HepG2 (cell line): ENCODE measurements at regions not wholly inside any gene's neighbourhood (a gene's known extent, or its start where the extent isn't known, plus 50 kb on each side); places are given as distances from the start of the nearest gene placed in this dataset.

Experiments
- BATF2 ChIP-seq: sonication (generic); formaldehyde crosslinking; IDR thresholded peaks from 2 replicates; pipeline ENCODE4 v1.8.0; 2022; ENCODE audit warnings: mild to moderate bottlenecking, missing genetic modification reagents, moderate library complexity
- CBX2 ChIP-seq, 2 experiments: fragments of 200-600 bp in 1 of 2; sonication (generic); formaldehyde crosslinking in 1 of 2; IDR thresholded peaks; 2 replicates each; pipeline versions ENCODE4 v1.7.0 to v1.8.1; 2018 to 2022; ENCODE audit warnings: low read depth in 2 of 2, low read length in 1 of 2, mild to moderate bottlenecking in 1 of 2, missing genetic modification reagents in 1 of 2
- GATA4 ChIP-seq: sonication (generic); IDR thresholded peaks from 2 replicates; pipeline ENCODE4 v1.6.1; 2016; ENCODE audit warnings: antibody characterized with exemption, low read depth, borderline replicate concordance
- HNF4G ChIP-seq, 2 experiments: sonication (generic) in 1 of 2; formaldehyde crosslinking in 1 of 2; IDR thresholded peaks; 2 replicates each; pipeline versions ENCODE4 v1.4.0 to v1.6.1; 2011 to 2020; ENCODE audit warnings: borderline replicate concordance in 2 of 2, low read depth in 2 of 2, mild to moderate bottlenecking in 2 of 2, low read length in 1 of 2, missing genetic modification reagents in 1 of 2, moderate library complexity in 1 of 2
- IKZF1 ChIP-seq: fragments of 450-650 bp; IDR thresholded peaks from 2 replicates; pipeline ENCODE4 v1.7.1; 2016
- IKZF4 ChIP-seq: sonication (generic); formaldehyde crosslinking; IDR thresholded peaks from 2 replicates; pipeline ENCODE4 v1.5.1; 2020; ENCODE audit warnings: borderline replicate concordance, mild to moderate bottlenecking, low read depth, missing genetic modification reagents; ENCODE audit errors: not compliant biosample characterization
- MLXIP ChIP-seq: sonication (generic); formaldehyde crosslinking; IDR thresholded peaks from 2 replicates; pipeline ENCODE4 v1.9.0; 2021; ENCODE audit warnings: missing genetic modification reagents, borderline replicate concordance
- NFIC ChIP-seq: IDR thresholded peaks from 2 replicates; pipeline ENCODE4 v1.6.1; 2012; ENCODE audit warnings: mild to moderate bottlenecking, low read length, inconsistent platforms
- PHF5A ChIP-seq: IDR thresholded peaks from one replicate; pipeline ENCODE4 v1.6.1; 2018; ENCODE audit warnings: low read depth, missing genetic modification reagents; ENCODE audit not compliant: unreplicated experiment
- PPARG ChIP-seq: conservative IDR thresholded peaks from 2 replicates; pipeline ENCODE4 v1.6.1; 2016; ENCODE audit warnings: missing biosample characterization, missing genetic modification reagents
- SCMH1 ChIP-seq: sonication (generic); formaldehyde crosslinking; IDR thresholded peaks from 2 replicates; pipeline ENCODE4 v1.9.0; 2021; ENCODE audit warnings: missing genetic modification reagents, mild to moderate bottlenecking, borderline replicate concordance
- SP4 ChIP-seq: sonication (generic); formaldehyde crosslinking; IDR thresholded peaks from 2 replicates; pipeline ENCODE4 v1.8.1; 2023; ENCODE audit warnings: mild to moderate bottlenecking, missing genetic modification reagents
- TCF7L2 ChIP-seq: IDR thresholded peaks from 2 replicates; pipeline ENCODE4 v1.6.1; 2011; ENCODE audit warnings: mild to moderate bottlenecking, low read depth, low read length, moderate library complexity
- YEATS4 ChIP-seq: sonication (generic); formaldehyde crosslinking; IDR thresholded peaks from 2 replicates; pipeline ENCODE4 v1.4.0; 2020; ENCODE audit warnings: missing genetic modification reagents, borderline replicate concordance
- ZBTB38 ChIP-seq: sonication (generic); formaldehyde crosslinking; IDR thresholded peaks from 2 replicates; pipeline ENCODE4 v1.5.1; 2020; ENCODE audit warnings: mild to moderate bottlenecking, missing genetic modification reagents
- ZNF143 ChIP-seq: sonication (generic); formaldehyde crosslinking; IDR thresholded peaks from 2 replicates; pipeline ENCODE4 v1.4.0; 2020; ENCODE audit warnings: missing genetic modification reagents
- ZNF251 ChIP-seq: sonication (generic); formaldehyde crosslinking; IDR thresholded peaks from 2 replicates; pipeline ENCODE4 v1.9.0; 2021; ENCODE audit warnings: mild to moderate bottlenecking, missing genetic modification reagents
- ZNF260 ChIP-seq: sonication (generic); formaldehyde crosslinking; IDR thresholded peaks from 2 replicates; pipeline ENCODE4 v1.4.0; 2020; ENCODE audit warnings: missing genetic modification reagents, low read depth, mild to moderate bottlenecking, borderline replicate concordance
- ZNF576 ChIP-seq: sonication (generic); formaldehyde crosslinking; IDR thresholded peaks from 2 replicates; pipeline ENCODE4 v1.4.0; 2020; ENCODE audit warnings: mild to moderate bottlenecking, missing genetic modification reagents
- ZNF770 ChIP-seq: sonication (generic); formaldehyde crosslinking; IDR thresholded peaks from 2 replicates; pipeline ENCODE4 v1.5.0; 2020; ENCODE audit warnings: mild to moderate bottlenecking, missing genetic modification reagents
- ZNF850 ChIP-seq: sonication (generic); formaldehyde crosslinking; conservative IDR thresholded peaks from 2 replicates; pipeline ENCODE4 v1.9.0; 2021; ENCODE audit warnings: mild to moderate bottlenecking, missing genetic modification reagents

GRCh38 chr7:32427769-32428291 lies 62.4 kb downstream of the LSM5 start (continued):
- TF ChIP-seq BATF2 (peak; percentile 81; the same call in 1 of the 2 replicates), NFIC (no peak), SP4 (no peak), HNF4G (IDR thresholded peaks at IDR 0.05; ENCODE audit: borderline replicate concordance, low read depth, low read length) (no peak), HNF4G (CRISPR knock-in tag; IDR thresholded peaks at IDR 0.05; ENCODE audit: borderline replicate concordance, low read depth) (no peak), GATA4 (no peak), ZBTB38 (CRISPR knock-in tag) (peak; percentile 73; the same call in 1 of the 2 replicates), ZNF251 (CRISPR knock-in tag) (no peak), ZNF260 (CRISPR knock-in tag) (no peak), IKZF4 (CRISPR knock-in tag) (peak; percentile 80), MLXIP (CRISPR knock-in tag) (peak; percentile 67; the same call in 1 of the 2 replicates), PHF5A (CRISPR knock-in tag) (no peak), SCMH1 (CRISPR knock-in tag) (no peak), ZNF770 (CRISPR knock-in tag) (no peak), YEATS4 (CRISPR knock-in tag) (no peak), IKZF1 (no peak), ZNF850 (CRISPR knock-in tag) (no peak), CBX2 (IDR thresholded peaks at IDR 0.05; ENCODE audit: low read depth, low read length) (no peak), CBX2 (CRISPR knock-in tag; IDR thresholded peaks at IDR 0.05; ENCODE audit: low read depth) (no peak), PPARG (CRISPR knock-in tag) (peak; percentile 52; the same call in 1 of the 2 replicates), TCF7L2 (no peak), ZNF143 (CRISPR knock-in tag) (no peak), ZNF576 (CRISPR knock-in tag) (no peak)
